K562 (cell line): ENCODE measurements at regions not wholly inside any gene's neighbourhood (a gene's known extent, or its start where the extent isn't known, plus 50 kb on each side); places are given as distances from the start of the nearest gene placed in this dataset.

Experiments
- ARHGAP35 ChIP-seq: fragments of 450-650 bp; IDR thresholded peaks from 2 replicates; pipeline ENCODE4 v1.6.1; 2018; ENCODE audit not compliant: partially characterized antibody
- BMI1 ChIP-seq: fragments of 150-350 bp; IDR thresholded peaks from 2 replicates; pipeline ENCODE4 v1.6.1; 2014; ENCODE audit warnings: low read length
- BRD4 ChIP-seq: fragments of 200-600 bp; sonication (generic); IDR thresholded peaks from 2 replicates; pipeline ENCODE4 v1.6.1; 2017; ENCODE audit warnings: inconsistent platforms
- HNRNPK ChIP-seq: fragments of 200-400 bp; formaldehyde crosslinking; IDR thresholded peaks from one replicate; pipeline ENCODE4 v1.6.1; 2018; ENCODE audit warnings: mild to moderate bottlenecking, low read depth, low read length; ENCODE audit not compliant: poor library complexity, severe bottlenecking
- JUNB ChIP-seq: fragments of 450-650 bp; formaldehyde crosslinking; conservative IDR thresholded peaks from 2 replicates; pipeline ENCODE4 v1.4.0; 2020; ENCODE audit warnings: mild to moderate bottlenecking
- KHSRP ChIP-seq: fragments of 450-650 bp; IDR thresholded peaks from 2 replicates; pipeline ENCODE4 v1.6.1; 2017
- SLC30A9 ChIP-seq: fragments of 250-450 bp; sonication (Bioruptor Pico); IDR thresholded peaks from 2 replicates; pipeline ENCODE4 v1.8.0; 2022; ENCODE audit warnings: mild to moderate bottlenecking, moderate library complexity
- SMAD2 ChIP-seq: fragments of 150-350 bp; IDR thresholded peaks from 2 replicates; pipeline ENCODE4 v1.6.1; 2014; ENCODE audit warnings: low read depth, mild to moderate bottlenecking, low read length
- TRIM24 ChIP-seq, 2 experiments: fragments of 450-650 bp; IDR thresholded peaks; 2 replicates each; pipeline ENCODE4 v1.6.1; 2016
- ZNF134 ChIP-seq: fragments of 250-450 bp; sonication (Bioruptor Pico); conservative IDR thresholded peaks from 2 replicates; pipeline ENCODE4 v1.4.0; 2020
- ZNF785 ChIP-seq: fragments of 250-450 bp; sonication (Bioruptor Pico); IDR thresholded peaks from 2 replicates; pipeline ENCODE4 v1.4.0; 2020; ENCODE audit warnings: mild to moderate bottlenecking
- TF ChIP-seq, protein P1 (sequence below): fragments of 200-800 bp; sonication (Bioruptor generic); IDR thresholded peaks from 2 replicates; pipeline ENCODE4 v1.6.1; 2016; ENCODE audit warnings: missing genetic modification characterization, missing compliant biosample characterization

DNA sequence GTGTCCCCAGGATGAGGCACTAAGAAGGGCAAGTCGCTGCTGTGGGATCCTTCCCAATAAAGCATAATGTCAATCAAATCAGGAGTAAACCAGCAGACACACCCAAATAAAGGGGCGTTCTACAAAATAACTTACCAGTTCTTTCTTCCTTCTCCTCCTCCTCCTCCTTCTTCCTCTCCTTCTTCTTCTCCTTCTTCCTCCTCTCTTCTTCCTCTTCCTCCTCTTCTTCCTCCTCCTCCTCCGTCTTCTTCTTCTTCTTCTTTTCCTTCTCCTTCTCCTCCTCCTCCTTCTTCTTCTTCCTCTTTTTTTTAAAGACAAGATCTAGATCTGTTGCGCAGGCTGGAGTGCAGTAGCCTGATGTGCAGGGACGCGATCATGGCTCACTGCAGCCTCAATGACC lies 225.8 kb downstream of the UQCRFS1 start (continued):
- TF ChIP-seq SMAD2 (no peak), SLC30A9 (no peak), BRD4 (no peak), TRIM24 (IDR thresholded peaks at IDR 0.05) (no peak), BMI1 (no peak), ZNF785 (no peak), ZNF134 (CRISPR knock-in tag) (no peak), KHSRP (no peak), JUNB (no peak), ARHGAP35 (no peak), HNRNPK (no peak)
- TF ChIP-seq, protein P1, sequence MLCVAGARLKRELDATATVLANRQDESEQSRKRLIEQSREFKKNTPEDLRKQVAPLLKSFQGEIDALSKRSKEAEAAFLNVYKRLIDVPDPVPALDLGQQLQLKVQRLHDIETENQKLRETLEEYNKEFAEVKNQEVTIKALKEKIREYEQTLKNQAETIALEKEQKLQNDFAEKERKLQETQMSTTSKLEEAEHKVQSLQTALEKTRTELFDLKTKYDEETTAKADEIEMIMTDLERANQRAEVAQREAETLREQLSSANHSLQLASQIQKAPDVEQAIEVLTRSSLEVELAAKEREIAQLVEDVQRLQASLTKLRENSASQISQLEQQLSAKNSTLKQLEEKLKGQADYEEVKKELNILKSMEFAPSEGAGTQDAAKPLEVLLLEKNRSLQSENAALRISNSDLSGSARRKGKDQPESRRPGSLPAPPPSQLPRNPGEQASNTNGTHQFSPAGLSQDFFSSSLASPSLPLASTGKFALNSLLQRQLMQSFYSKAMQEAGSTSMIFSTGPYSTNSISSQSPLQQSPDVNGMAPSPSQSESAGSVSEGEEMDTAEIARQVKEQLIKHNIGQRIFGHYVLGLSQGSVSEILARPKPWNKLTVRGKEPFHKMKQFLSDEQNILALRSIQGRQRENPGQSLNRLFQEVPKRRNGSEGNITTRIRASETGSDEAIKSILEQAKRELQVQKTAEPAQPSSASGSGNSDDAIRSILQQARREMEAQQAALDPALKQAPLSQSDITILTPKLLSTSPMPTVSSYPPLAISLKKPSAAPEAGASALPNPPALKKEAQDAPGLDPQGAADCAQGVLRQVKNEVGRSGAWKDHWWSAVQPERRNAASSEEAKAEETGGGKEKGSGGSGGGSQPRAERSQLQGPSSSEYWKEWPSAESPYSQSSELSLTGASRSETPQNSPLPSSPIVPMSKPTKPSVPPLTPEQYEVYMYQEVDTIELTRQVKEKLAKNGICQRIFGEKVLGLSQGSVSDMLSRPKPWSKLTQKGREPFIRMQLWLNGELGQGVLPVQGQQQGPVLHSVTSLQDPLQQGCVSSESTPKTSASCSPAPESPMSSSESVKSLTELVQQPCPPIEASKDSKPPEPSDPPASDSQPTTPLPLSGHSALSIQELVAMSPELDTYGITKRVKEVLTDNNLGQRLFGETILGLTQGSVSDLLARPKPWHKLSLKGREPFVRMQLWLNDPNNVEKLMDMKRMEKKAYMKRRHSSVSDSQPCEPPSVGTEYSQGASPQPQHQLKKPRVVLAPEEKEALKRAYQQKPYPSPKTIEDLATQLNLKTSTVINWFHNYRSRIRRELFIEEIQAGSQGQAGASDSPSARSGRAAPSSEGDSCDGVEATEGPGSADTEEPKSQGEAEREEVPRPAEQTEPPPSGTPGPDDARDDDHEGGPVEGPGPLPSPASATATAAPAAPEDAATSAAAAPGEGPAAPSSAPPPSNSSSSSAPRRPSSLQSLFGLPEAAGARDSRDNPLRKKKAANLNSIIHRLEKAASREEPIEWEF (CRISPR knock-in tag): no peak
